Nephron progenitor cell (in vitro differentiated cells): ENCODE measurements at regions not wholly inside any gene's neighbourhood (a gene's known extent, or its start where the extent isn't known, plus 50 kb on each side); places are given as distances from the start of the nearest gene placed in this dataset.

Experiments used
- DNase-seq: peaks from one replicate; pipeline ENCODE4 v3.0.0; 2021
- H3K27ac Mint-ChIP-seq: 2 replicates; pipeline ENCODE4 v1.8.0; 2021; ENCODE audit warnings: mild to moderate bottlenecking, moderate library complexity, mixed read lengths
- H3K27me3 Mint-ChIP-seq: 2 replicates; pipeline ENCODE4 v1.8.0; 2021; ENCODE audit warnings: mild to moderate bottlenecking, low read depth, mixed read lengths; ENCODE audit not compliant: poor library complexity
- H3K36me3 Mint-ChIP-seq: 2 replicates; pipeline ENCODE4 v1.8.0; 2021; ENCODE audit warnings: low read depth, mixed read lengths
- H3K4me1 Mint-ChIP-seq: 2 replicates; pipeline ENCODE4 v1.8.0; 2021; ENCODE audit warnings: mixed read lengths
- H3K4me3 Mint-ChIP-seq: 2 replicates; pipeline ENCODE4 v1.8.0; 2021; ENCODE audit warnings: mild to moderate bottlenecking, moderate library complexity, mixed read lengths
- H3K9me3 Mint-ChIP-seq: 2 replicates; pipeline ENCODE4 v1.8.0; 2021; ENCODE audit warnings: mild to moderate bottlenecking, moderate library complexity, mixed read lengths
- CTCF ChIP-seq: fragments of 200-600 bp; sonication (generic); IDR thresholded peaks from 2 replicates; pipeline ENCODE4 v1.5.0; 2021; ENCODE audit warnings: antibody characterized with exemption

- H3K9me3 Mint-ChIP-seq = peaks cover 17% of the 10 kb centered on the region
- H3K4me1 Mint-ChIP-seq = peaks cover 16% of the 10 kb centered on the region
- no peak for DNase-seq
- peaks cover 19% of the 10 kb centered on the region for H3K27me3 Mint-ChIP-seq
- no peak overlapping the region for H3K4me3 Mint-ChIP-seq
- TF ChIP-seq CTCF = no peak
- peaks cover 10% of the 10 kb centered on the region for H3K36me3 Mint-ChIP-seq
- no peak overlapping the region for H3K27ac Mint-ChIP-seq
These were observed 547.3 kb upstream of the SLC35B3 start for GRCh38 chr6:8982668-8983067.

- Mint-ChIP-seq H3K4me1 (no peaks in the 10 kb centered on the region), H3K27me3 (peaks cover 9% of the 10 kb centered on the region)
- no peak for TF ChIP-seq CTCF
These were observed 538.0 kb upstream of the SLC35B3 start for GRCh38 chr6:8973395-8973794.

GRCh38 chr6:8969747-8970146 is 534.4 kb upstream of the SLC35B3 start:
- TF ChIP-seq CTCF = no peak
- DNase-seq = no peak
- peaks cover 5% of the 10 kb centered on the region for H3K36me3 Mint-ChIP-seq
- no peak overlapping the region for H3K4me3 Mint-ChIP-seq
- H3K4me1 Mint-ChIP-seq = no peaks in the 10 kb centered on the region
- H3K27ac Mint-ChIP-seq = no peak overlapping the region
- peaks cover 3% of the 10 kb centered on the region for H3K27me3 Mint-ChIP-seq
- H3K9me3 Mint-ChIP-seq = peaks cover 58% of the 10 kb centered on the region

More at GRCh38 chr6:8973395-8973794, 538.0 kb upstream of the SLC35B3 start:
- peaks cover 35% of the 10 kb centered on the region for H3K9me3 Mint-ChIP-seq
- no peak overlapping the region for H3K4me3 Mint-ChIP-seq
- DNase-seq = no peak
- H3K36me3 Mint-ChIP-seq = peaks cover 7% of the 10 kb centered on the region
- no peak overlapping the region for H3K27ac Mint-ChIP-seq

GRCh38 chr6:8958894-8959511 is 523.7 kb upstream of the SLC35B3 start:
- H3K36me3 Mint-ChIP-seq = no peaks in the 10 kb centered on the region
- no peak overlapping the region for H3K4me3 Mint-ChIP-seq
- no peaks in the 10 kb centered on the region for H3K4me1 Mint-ChIP-seq
- no peak for TF ChIP-seq CTCF
- DNase-seq = no peak
- H3K27ac Mint-ChIP-seq = no peak overlapping the region
- peaks cover 2% of the 10 kb centered on the region for H3K9me3 Mint-ChIP-seq
- H3K27me3 Mint-ChIP-seq = no peaks in the 10 kb centered on the region

GRCh38 chr6:8953310-8953709 is 518.0 kb upstream of the SLC35B3 start:
- no peaks in the 10 kb centered on the region for H3K36me3 Mint-ChIP-seq
- no peaks in the 10 kb centered on the region for H3K27me3 Mint-ChIP-seq
- TF ChIP-seq CTCF = no peak
- peaks cover 15% of the 10 kb centered on the region for H3K4me1 Mint-ChIP-seq
- H3K9me3 Mint-ChIP-seq = no peaks in the 10 kb centered on the region
- no peak overlapping the region for H3K4me3 Mint-ChIP-seq
- no peak overlapping the region for H3K27ac Mint-ChIP-seq
- no peak for DNase-seq

GRCh38 chr6:8948733-8949132 is 513.4 kb upstream of the SLC35B3 start:
- H3K4me3 Mint-ChIP-seq = no peak overlapping the region
- H3K27ac Mint-ChIP-seq = no peak overlapping the region
- no peak for TF ChIP-seq CTCF
- DNase-seq = no peak
- H3K27me3 Mint-ChIP-seq = no peaks in the 10 kb centered on the region
- no peaks in the 10 kb centered on the region for H3K36me3 Mint-ChIP-seq
- H3K4me1 Mint-ChIP-seq = peaks cover 38% of the 10 kb centered on the region
- no peaks in the 10 kb centered on the region for H3K9me3 Mint-ChIP-seq
